Naive thymus-derived CD4-positive, alpha-beta T cell (primary cell): ENCODE measurements at regions not wholly inside any gene's neighbourhood (a gene's known extent, or its start where the extent isn't known, plus 50 kb on each side); places are given as distances from the start of the nearest gene placed in this dataset.

Experiments
- ATAC-seq: fragments of 150-1000 bp; cut with Tn5 transposase; 2 replicates; pipeline ENCODE4 v1.10.0; 2021; ENCODE audit warnings: mild to moderate bottlenecking, moderate library complexity
- CTCF ChIA-PET: fragments of 350-600 bp; sonication (Branson Sonifier 250); formaldehyde crosslinking; loops from one replicate; lab custom pipeline; 2021; ENCODE audit warnings: antibody characterized with exemption; lab: Charles Lee
- POLR2A ChIA-PET: fragments of 350-600 bp; sonication (Branson Sonifier 250); formaldehyde crosslinking; loops from one replicate; lab custom pipeline; 2021; ENCODE audit warnings: antibody characterized with exemption, inconsistent platforms; lab: Charles Lee
- DNase-seq, 9 donors: peaks; one replicate each; pipeline versions ENCODE4 v3.0.0 to v3.0.0-alpha.2; 2020 to 2022; ENCODE audit warnings: mixed read lengths in 1 of 9
- H3K27ac ChIP-seq: one replicate; pipeline ENCODE4 v1.7.0; 2013; ENCODE audit warnings: mild to moderate bottlenecking, low read depth, low read length, moderate library complexity
- H3K27me3 ChIP-seq, 2 donors: one replicate each; pipeline ENCODE4 v1.7.0; 2013; ENCODE audit warnings: low read length in 2 of 2, mild to moderate bottlenecking in 2 of 2, moderate library complexity in 2 of 2; ENCODE audit not compliant: control insufficient read depth in 2 of 2, insufficient read depth in 2 of 2
- H3K36me3 ChIP-seq, 3 experiments: 1 replicate in 2 of 3; 2 replicates in 1 of 3; pipeline ENCODE4 v1.7.0; 2013; ENCODE audit warnings: low read length in 3 of 3, mild to moderate bottlenecking in 3 of 3, moderate library complexity in 1 of 3; ENCODE audit not compliant: insufficient read depth in 3 of 3, control insufficient read depth in 2 of 3
- H3K4me1 ChIP-seq, 2 donors: one replicate each; pipeline ENCODE4 v1.7.0; 2013; ENCODE audit warnings: low read length in 2 of 2, mild to moderate bottlenecking in 2 of 2, moderate library complexity in 1 of 2; ENCODE audit not compliant: control insufficient read depth in 2 of 2, insufficient read depth in 2 of 2
- H3K4me3 ChIP-seq: 2 replicates; pipeline ENCODE4 v1.7.0; 2013; ENCODE audit warnings: mild to moderate bottlenecking, low read length
- H3K9me3 ChIP-seq, 3 experiments: 1 replicate in 2 of 3; 2 replicates in 1 of 3; pipeline ENCODE4 v1.7.0; 2013; ENCODE audit warnings: low read length in 3 of 3; ENCODE audit not compliant: control insufficient read depth in 2 of 3
- H3K27ac Mint-ChIP-seq, 9 donors: one replicate each; pipeline ENCODE4 v1.8.0; 2020 to 2022; ENCODE audit warnings: mixed read lengths in 9 of 9, mild to moderate bottlenecking in 8 of 9, moderate library complexity in 5 of 9, inconsistent platforms in 2 of 9
- H3K27me3 Mint-ChIP-seq, 5 donors: one replicate each; pipeline ENCODE4 v1.8.0; 2021 to 2022; ENCODE audit warnings: mixed read lengths in 5 of 5, mild to moderate bottlenecking in 1 of 5
- H3K36me3 Mint-ChIP-seq, 5 donors: one replicate each; pipeline ENCODE4 v1.8.0; 2020 to 2022; ENCODE audit warnings: mixed read lengths in 5 of 5, mild to moderate bottlenecking in 3 of 5, inconsistent platforms in 1 of 5
- H3K4me1 Mint-ChIP-seq, 7 donors: one replicate each; pipeline ENCODE4 v1.8.0; 2020 to 2022; ENCODE audit warnings: mixed read lengths in 7 of 7, mild to moderate bottlenecking in 3 of 7, inconsistent platforms in 1 of 7
- H3K4me3 Mint-ChIP-seq, 10 donors: one replicate each; pipeline ENCODE4 v1.8.0; 2020 to 2022; ENCODE audit warnings: mild to moderate bottlenecking in 10 of 10, mixed read lengths in 10 of 10, moderate library complexity in 6 of 10, inconsistent platforms in 2 of 10
- H3K9me3 Mint-ChIP-seq, 11 donors: one replicate each; pipeline ENCODE4 v1.8.0; 2020 to 2022; ENCODE audit warnings: mixed read lengths in 11 of 11, mild to moderate bottlenecking in 4 of 11, inconsistent platforms in 1 of 11, moderate library complexity in 1 of 11
- intact Hi-C, 2 donors: fragments of 100-400 bp; cut with micrococcal nuclease; formaldehyde crosslinking; loops; one replicate each; pipeline ENCODE4 v1.15.1; 2023

GRCh38 chr4:130163701-130164100, 1067.7 kb downstream of the C4orf33 start:
- CTCF ChIA-PET = no interaction called here
- POLR2A ChIA-PET = no interaction called here
- Mint-ChIP-seq H3K36me3 (no peaks in the 10 kb centered on the region), H3K4me1 (no peaks in the 10 kb centered on the region), H3K27me3 (no peaks in the 10 kb centered on the region), H3K9me3 (peaks cover 0 to 38% (median 5%) of the 10 kb centered on the region in 11 donors), H3K27ac (no peak overlapping the region), H3K4me3 (no peak overlapping the region)
- Histone ChIP-seq H3K4me3 (no peak overlapping the region), H3K4me1 (no peaks in the 10 kb centered on the region), H3K36me3 (no peaks in the 10 kb centered on the region), H3K27me3 (no peaks in the 10 kb centered on the region), H3K9me3 (no peaks in the 10 kb centered on the region), H3K27ac (no peak overlapping the region)
- ATAC-seq (no peak), DNase-seq (no peak)
- intact Hi-C loops = no loop called here

DNA sequence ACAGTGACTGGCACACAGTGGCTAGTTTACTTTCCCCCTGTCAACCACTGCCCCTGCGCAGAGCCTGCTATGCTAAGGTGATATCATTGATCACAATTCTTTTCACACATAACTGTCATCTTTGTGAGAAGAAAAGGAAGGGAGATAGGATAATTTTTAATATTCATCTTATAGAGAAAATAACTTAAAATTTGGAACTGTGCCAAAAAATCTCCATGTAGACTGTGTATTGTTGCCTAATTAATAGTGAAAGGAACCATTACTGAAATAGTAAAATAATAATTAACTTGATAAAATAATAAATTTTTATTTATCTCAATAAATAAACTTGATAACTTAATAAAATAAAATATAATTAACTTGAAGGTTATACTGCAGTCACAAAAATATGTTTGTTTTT, 1069.4 kb downstream of the C4orf33 start:
- intact Hi-C loops = no loop called here
- no peak for ATAC-seq

DNA sequence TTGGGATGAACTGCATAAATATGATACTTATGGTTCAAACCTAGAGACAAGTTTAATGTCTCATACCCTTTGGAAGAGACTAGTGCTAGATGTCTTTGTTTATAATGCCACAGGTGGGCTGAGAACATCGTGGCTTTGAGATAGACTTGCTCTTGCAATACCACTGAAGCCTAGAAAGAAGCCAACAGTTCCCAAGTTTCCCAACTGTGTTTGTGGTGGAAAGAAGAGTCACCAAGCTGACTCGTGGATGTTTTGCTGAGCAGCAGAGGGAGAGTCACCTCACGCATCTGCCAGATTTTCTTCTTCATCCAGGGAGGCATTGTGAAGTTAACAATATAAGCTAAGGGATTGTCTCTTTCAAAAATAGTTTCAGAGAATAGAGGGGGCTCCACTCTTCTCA, 1076.2 kb downstream of the C4orf33 start:
- Histone ChIP-seq H3K4me1 (no peaks in the 10 kb centered on the region), H3K4me3 (no peak overlapping the region), H3K36me3 (no peaks in the 10 kb centered on the region), H3K9me3 (no peaks in the 10 kb centered on the region), H3K27ac (no peak overlapping the region), H3K27me3 (no peaks in the 10 kb centered on the region)
- no peaks in the 10 kb centered on the region for H3K36me3 Mint-ChIP-seq
- H3K9me3 Mint-ChIP-seq = peaks cover 0 to 16% (median 3%) of the 10 kb centered on the region in 11 donors
- no peaks in the 10 kb centered on the region for H3K27me3 Mint-ChIP-seq
- ChIA-PET POLR2A (no interaction called here), CTCF (no interaction called here)
- no peak overlapping the region for H3K4me3 Mint-ChIP-seq
- H3K27ac Mint-ChIP-seq = no peak overlapping the region
- ATAC-seq = no peak
- DNase-seq = no peak
- intact Hi-C loops = no loop called here
- no peaks in the 10 kb centered on the region for H3K4me1 Mint-ChIP-seq

More for the DNA sequence above, 1069.4 kb downstream of the C4orf33 start:
- no peak overlapping the region for H3K27ac Mint-ChIP-seq
- no peak overlapping the region for H3K4me3 ChIP-seq
- DNase-seq = no peak
- H3K27me3 ChIP-seq = no peaks in the 10 kb centered on the region
- no peaks in the 10 kb centered on the region for H3K4me1 Mint-ChIP-seq
- H3K4me1 ChIP-seq = no peaks in the 10 kb centered on the region
- H3K9me3 ChIP-seq = no peaks in the 10 kb centered on the region
- H3K36me3 Mint-ChIP-seq = no peaks in the 10 kb centered on the region
- H3K27ac ChIP-seq = no peak overlapping the region
- H3K27me3 Mint-ChIP-seq = no peaks in the 10 kb centered on the region
- ChIA-PET CTCF (no interaction called here), POLR2A (no interaction called here)
- H3K36me3 ChIP-seq = no peaks in the 10 kb centered on the region
- peaks cover 0 to 31% (median 5%) of the 10 kb centered on the region in 11 donors for H3K9me3 Mint-ChIP-seq
- H3K4me3 Mint-ChIP-seq = no peak overlapping the region

DNA sequence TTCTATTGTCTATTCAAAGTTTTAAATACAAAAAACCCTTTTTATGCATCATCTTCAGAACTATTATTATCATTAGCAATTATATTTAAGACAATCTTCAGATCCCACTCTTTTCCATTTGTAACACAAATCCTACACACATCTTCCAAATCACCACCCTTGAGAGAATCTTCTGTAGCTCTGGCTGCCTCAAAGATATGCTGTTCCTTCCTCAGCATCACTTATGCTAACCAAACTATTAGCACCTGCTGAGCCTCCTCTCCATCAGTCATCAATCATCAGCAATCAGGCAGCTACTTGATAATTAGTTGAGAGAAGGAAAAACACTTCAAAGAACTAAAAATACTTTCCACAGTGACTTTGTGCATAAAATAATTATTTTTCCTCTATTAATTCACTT, 1082.2 kb downstream of the C4orf33 start:
- H3K4me3 ChIP-seq = no peak overlapping the region
- H3K27me3 ChIP-seq = no peaks in the 10 kb centered on the region
- POLR2A ChIA-PET = no interaction called here
- H3K4me1 Mint-ChIP-seq = no peaks in the 10 kb centered on the region
- H3K9me3 Mint-ChIP-seq = peaks cover 0 to 11% (median 0%) of the 10 kb centered on the region in 11 donors
- no peaks in the 10 kb centered on the region for H3K36me3 ChIP-seq
- no peaks in the 10 kb centered on the region for H3K36me3 Mint-ChIP-seq
- CTCF ChIA-PET = no interaction called here
- no peak overlapping the region for H3K27ac Mint-ChIP-seq
- no peaks in the 10 kb centered on the region for H3K9me3 ChIP-seq
- intact Hi-C loops = no loop called here
- ATAC-seq (no peak), DNase-seq (no peak)
- H3K27ac ChIP-seq = no peak overlapping the region
- H3K4me3 Mint-ChIP-seq = no peak overlapping the region
- no peaks in the 10 kb centered on the region for H3K4me1 ChIP-seq
- no peaks in the 10 kb centered on the region for H3K27me3 Mint-ChIP-seq

- POLR2A ChIA-PET = no interaction called here
- no peak for ATAC-seq
- H3K27me3 ChIP-seq = no peaks in the 10 kb centered on the region
- intact Hi-C loops = no loop called here
- no peak overlapping the region for H3K4me3 Mint-ChIP-seq
- CTCF ChIA-PET = no interaction called here
- no peak overlapping the region for H3K4me3 ChIP-seq
- no peak overlapping the region for H3K27ac Mint-ChIP-seq
- no peak overlapping the region for H3K27ac ChIP-seq
- H3K9me3 Mint-ChIP-seq = peaks cover 0 to 23% (median 1%) of the 10 kb centered on the region in 11 donors
- no peaks in the 10 kb centered on the region for H3K36me3 ChIP-seq
- H3K36me3 Mint-ChIP-seq = no peaks in the 10 kb centered on the region
- H3K4me1 Mint-ChIP-seq = no peaks in the 10 kb centered on the region
- no peak for DNase-seq
- H3K9me3 ChIP-seq = no peaks in the 10 kb centered on the region
- no peaks in the 10 kb centered on the region for H3K4me1 ChIP-seq
- H3K27me3 Mint-ChIP-seq = no peaks in the 10 kb centered on the region
Measured at GRCh38 chr4:130183096-130183495, 1087.1 kb downstream of the C4orf33 start.

DNA sequence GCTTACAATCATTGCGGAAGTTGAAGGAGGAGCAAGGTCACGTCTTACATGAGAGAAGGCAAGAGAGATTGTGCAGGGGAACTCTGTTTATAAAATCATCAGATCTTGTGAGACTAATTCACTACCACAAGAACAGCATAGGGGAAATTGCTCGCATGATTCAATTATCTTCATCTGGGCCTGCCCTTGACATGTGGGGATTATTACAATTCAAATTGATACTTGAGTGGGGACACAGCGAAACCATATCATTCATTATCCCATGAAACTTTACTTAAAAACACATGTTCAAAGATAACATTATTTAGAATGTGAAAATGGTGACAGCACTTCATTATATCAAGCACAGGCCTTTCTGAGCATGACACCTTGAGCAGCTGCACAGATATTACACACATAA, 1087.8 kb downstream of the C4orf33 start:
- no peak for ATAC-seq
- no peak overlapping the region for H3K4me3 Mint-ChIP-seq
- POLR2A ChIA-PET = no interaction called here

DNA sequence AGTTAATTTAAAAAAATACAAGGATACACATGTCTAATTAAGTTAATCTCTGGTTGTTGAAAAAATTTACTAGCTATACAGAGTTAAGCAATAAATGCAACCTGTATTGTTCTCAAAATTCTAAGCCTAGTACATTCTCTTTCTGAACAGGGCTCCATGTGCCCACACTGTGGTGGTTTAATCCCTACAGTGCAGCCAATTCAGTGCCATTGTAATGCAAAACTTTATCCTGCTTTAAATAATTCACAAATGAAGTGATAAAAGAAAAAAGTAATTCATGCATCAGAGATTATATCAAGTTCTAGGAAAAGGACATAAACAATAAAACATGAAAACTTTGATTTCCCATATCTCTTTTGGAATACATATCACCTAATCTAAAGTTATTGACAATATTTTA, 1089.2 kb downstream of the C4orf33 start:
- H3K27ac Mint-ChIP-seq = no peak overlapping the region
- no peak overlapping the region for H3K4me3 Mint-ChIP-seq
- intact Hi-C loops = no loop called here
- H3K9me3 ChIP-seq = no peaks in the 10 kb centered on the region
- POLR2A ChIA-PET = no interaction called here
- no peaks in the 10 kb centered on the region for H3K27me3 Mint-ChIP-seq
- DNase-seq (no peak), ATAC-seq (no peak)
- no peaks in the 10 kb centered on the region for H3K4me1 Mint-ChIP-seq
- H3K27me3 ChIP-seq = no peaks in the 10 kb centered on the region
- H3K9me3 Mint-ChIP-seq = peaks cover 0 to 19% (median 2%) of the 10 kb centered on the region in 11 donors
- no peaks in the 10 kb centered on the region for H3K36me3 ChIP-seq
- CTCF ChIA-PET = no interaction called here
- H3K36me3 Mint-ChIP-seq = no peaks in the 10 kb centered on the region
- no peak overlapping the region for H3K27ac ChIP-seq
- H3K4me3 ChIP-seq = no peak overlapping the region
- no peaks in the 10 kb centered on the region for H3K4me1 ChIP-seq

More for the DNA sequence above, 1087.8 kb downstream of the C4orf33 start:
- Histone ChIP-seq H3K27me3 (no peaks in the 10 kb centered on the region), H3K36me3 (no peaks in the 10 kb centered on the region), H3K27ac (no peak overlapping the region), H3K9me3 (no peaks in the 10 kb centered on the region), H3K4me1 (no peaks in the 10 kb centered on the region), H3K4me3 (no peak overlapping the region)
- no peaks in the 10 kb centered on the region for H3K4me1 Mint-ChIP-seq
- peaks cover 0 to 20% (median 1%) of the 10 kb centered on the region in 11 donors for H3K9me3 Mint-ChIP-seq
- intact Hi-C loops = no loop called here
- no peak for DNase-seq
- H3K27ac Mint-ChIP-seq = no peak overlapping the region
- no peaks in the 10 kb centered on the region for H3K36me3 Mint-ChIP-seq
- CTCF ChIA-PET = no interaction called here
- H3K27me3 Mint-ChIP-seq = no peaks in the 10 kb centered on the region
